H1 (cell line): ENCODE measurements at regions not wholly inside any gene's neighbourhood (a gene's known extent, or its start where the extent isn't known, plus 50 kb on each side); places are given as distances from the start of the nearest gene placed in this dataset.

Source experiments
- CEBPB ChIP-seq: IDR thresholded peaks from 2 replicates; pipeline ENCODE4 v1.6.1; 2012; ENCODE audit warnings: low read depth, low read length
- GABPA ChIP-seq: IDR thresholded peaks from 2 replicates; pipeline ENCODE4 v1.6.1; 2011; ENCODE audit warnings: mild to moderate bottlenecking, low read length, moderate library complexity, borderline replicate concordance; ENCODE audit not compliant: insufficient read depth
- RNF2 ChIP-seq: fragments of 200-900, 300-1000 bp; sonication (generic); IDR thresholded peaks from 2 replicates; pipeline ENCODE4 v1.7.1; 2016; ENCODE audit warnings: borderline replicate concordance, low read depth, mild to moderate bottlenecking, antibody characterized with exemption, low read length; ENCODE audit not compliant: poor library complexity, severe bottlenecking; ENCODE audit errors: missing control alignments
- SP4 ChIP-seq: IDR thresholded peaks from 2 replicates; pipeline ENCODE4 v1.6.1; 2012; ENCODE audit warnings: low read length, inconsistent platforms

- TF ChIP-seq CEBPB (no peak), RNF2 (no peak), SP4 (no peak), GABPA (no peak)
- TF ChIP-seq, all 59 proteins: peak for 0
Observed at GRCh38 chr13:85089186-85089585, 710.0 kb downstream of the SLITRK6 start (continued).
